H1 (cell line): ENCODE measurements at regions not wholly inside any gene's neighbourhood (a gene's known extent, or its start where the extent isn't known, plus 50 kb on each side); places are given as distances from the start of the nearest gene placed in this dataset.

Source experiments
- CTCF ChIA-PET: fragments of 300-600 bp; sonication (Branson Sonifier 250); formaldehyde crosslinking; loops from one replicate; lab custom pipeline; 2021; ENCODE audit not compliant: partially characterized antibody; lab: Charles Lee
- POLR2A ChIA-PET: fragments of 300-600 bp; sonication (Branson Sonifier 250); formaldehyde crosslinking; loops from one replicate; lab custom pipeline; 2021; ENCODE audit warnings: inconsistent platforms; ENCODE audit not compliant: partially characterized antibody; lab: Charles Lee
- DNase-seq, 2 experiments: peaks; one replicate each; pipeline versions ENCODE4 v3.0.0 to v3.0.0-alpha.2; 2010 to 2022; ENCODE audit warnings: low spot score in 2 of 2, low read depth in 1 of 2, mixed read lengths in 1 of 2
- FAIRE-seq: peaks from 2 replicates; lab custom pipeline; 2011; peaks lifted over from hg19 to GRCh38; lab: Jason Lieb, UNC
- H2AFZ ChIP-seq: 2 replicates; pipeline ENCODE4 v1.8.1; 2012; ENCODE audit warnings: low read length, inconsistent platforms
- H2AK5ac ChIP-seq: 2 replicates; pipeline ENCODE4 v1.6.1; 2013; ENCODE audit warnings: low read depth, low read length
- H2BK120ac ChIP-seq: replicated peaks from 2 replicates; pipeline ENCODE3; 2013; ENCODE audit warnings: low read depth, low read length, inconsistent platforms
- H2BK12ac ChIP-seq: 2 replicates; pipeline ENCODE4 v1.6.1; 2013; ENCODE audit warnings: low read depth, low read length
- H2BK15ac ChIP-seq: 2 replicates; pipeline ENCODE4 v1.6.1; 2013; ENCODE audit warnings: low read length
- H2BK20ac ChIP-seq: 2 replicates; pipeline ENCODE4 v1.6.1; 2013; ENCODE audit warnings: low read length
- H2BK5ac ChIP-seq: 2 replicates; pipeline ENCODE4 v1.6.1; 2013; ENCODE audit warnings: low read depth, low read length
- H3K14ac ChIP-seq: 2 replicates; pipeline ENCODE4 v1.6.1; 2013; ENCODE audit warnings: inconsistent platforms; ENCODE audit not compliant: insufficient read length
- H3K18ac ChIP-seq: 2 replicates; pipeline ENCODE4 v1.6.1; 2013; ENCODE audit warnings: low read length; ENCODE audit errors: extremely low read depth
- H3K23ac ChIP-seq: 2 replicates; pipeline ENCODE4 v1.6.1; 2013; ENCODE audit warnings: inconsistent platforms; ENCODE audit not compliant: insufficient read length
- H3K23me2 ChIP-seq: 2 replicates; pipeline ENCODE4 v1.6.1; 2013; ENCODE audit warnings: low read depth, low read length
- H3K27ac ChIP-seq: 2 replicates; pipeline ENCODE4 v1.6.1; 2011; ENCODE audit warnings: low read depth, low read length, inconsistent platforms
- H3K27me3 ChIP-seq, 4 experiments: replicated peaks in 1 of 4; 1 replicate in 1 of 4; 2 replicates in 3 of 4; pipeline versions ENCODE4 v1.6.1 to v1.8.1; 2011 to 2013; ENCODE audit warnings: low read length in 3 of 4, mild to moderate bottlenecking in 3 of 4, inconsistent platforms in 2 of 4, mixed read lengths in 2 of 4, moderate library complexity in 1 of 4; ENCODE audit not compliant: control insufficient read depth in 3 of 4, insufficient read depth in 3 of 4; ENCODE audit errors: extremely low read depth in 1 of 4
- H3K36me3 ChIP-seq, 4 experiments: 2 replicates each; pipeline versions ENCODE4 v1.6.1 to v1.8.1; 2011 to 2013; ENCODE audit warnings: mild to moderate bottlenecking in 4 of 4, low read length in 3 of 4, moderate library complexity in 2 of 4, control low read depth in 1 of 4, inconsistent platforms in 1 of 4; ENCODE audit not compliant: insufficient read depth in 4 of 4, control insufficient read depth in 2 of 4
- H3K4ac ChIP-seq: replicated peaks from 2 replicates; pipeline ENCODE3; 2013; ENCODE audit warnings: low read length, low read depth, mixed read lengths, inconsistent platforms; ENCODE audit not compliant: insufficient read length
- H3K4me1 ChIP-seq, 4 experiments: replicated peaks in 1 of 4; 1 replicate in 1 of 4; 2 replicates in 3 of 4; pipeline versions ENCODE4 v1.6.1 to v1.8.1; 2011 to 2013; ENCODE audit warnings: low read length in 3 of 4, inconsistent platforms in 2 of 4, mixed read lengths in 1 of 4; ENCODE audit not compliant: insufficient read depth in 4 of 4, control insufficient read depth in 3 of 4
- H3K4me2 ChIP-seq, 2 experiments: 2 replicates each; pipeline versions ENCODE4 v1.6.1 to v1.8.1; 2011 to 2013; ENCODE audit warnings: low read depth in 2 of 2, low read length in 2 of 2, control low read depth in 1 of 2, inconsistent platforms in 1 of 2, mild to moderate bottlenecking in 1 of 2; ENCODE audit not compliant: insufficient read depth in 1 of 2
- H3K4me3 ChIP-seq, 4 experiments: fragments of 200-600, 300-600 bp in 1 of 4; sonication (generic), shearing (Covaris generic), sonication (Bioruptor Twin) in 1 of 4; 2 replicates each; pipeline versions ENCODE4 v1.5.1 to v1.8.1; 2011 to 2016; ENCODE audit warnings: low read length in 4 of 4, low read depth in 3 of 4, control low read depth in 2 of 4, inconsistent platforms in 2 of 4, mild to moderate bottlenecking in 2 of 4, mixed read lengths in 1 of 4, moderate library complexity in 1 of 4; ENCODE audit not compliant: insufficient read depth in 2 of 4; ENCODE audit errors: extremely low read depth in 1 of 4
- H3K56ac ChIP-seq: replicated peaks from 2 replicates; pipeline ENCODE3; 2013; ENCODE audit warnings: low read depth, mild to moderate bottlenecking, mixed read lengths, low read length, inconsistent platforms; ENCODE audit not compliant: insufficient read length
- H3K79me1 ChIP-seq: 2 replicates; pipeline ENCODE4 v1.6.1; 2013; ENCODE audit warnings: low read depth, low read length, control low read depth
- H3K79me2 ChIP-seq, 2 experiments: 2 replicates each; pipeline versions ENCODE4 v1.6.1 to v1.8.1; 2012 to 2013; ENCODE audit warnings: low read length in 2 of 2, mild to moderate bottlenecking in 2 of 2, inconsistent platforms in 1 of 2; ENCODE audit not compliant: insufficient read depth in 2 of 2, control insufficient read depth in 1 of 2
- H3K9ac ChIP-seq, 4 experiments: replicated peaks in 1 of 4; 1 replicate in 1 of 4; 2 replicates in 3 of 4; pipeline versions ENCODE4 v1.6.1 to v1.8.1; 2011 to 2013; ENCODE audit warnings: low read depth in 3 of 4, low read length in 3 of 4, control low read depth in 2 of 4, mild to moderate bottlenecking in 2 of 4, moderate library complexity in 2 of 4, inconsistent platforms in 1 of 4; ENCODE audit errors: extremely low read depth in 1 of 4
- H3K9me3 ChIP-seq, 2 experiments: 2 replicates each; pipeline versions ENCODE4 v1.6.1 to v1.8.1; 2012 to 2013; ENCODE audit warnings: mild to moderate bottlenecking in 2 of 2, moderate library complexity in 2 of 2, control low read depth in 1 of 2, inconsistent platforms in 1 of 2, low read depth in 1 of 2, low read length in 1 of 2, mixed read lengths in 1 of 2; ENCODE audit not compliant: insufficient read depth in 2 of 2
- H4K20me1 ChIP-seq, 2 experiments: replicated peaks in 1 of 2; 2 replicates each; pipeline versions ENCODE3 to v1.8.1; 2011 to 2013; ENCODE audit warnings: inconsistent platforms in 2 of 2, low read length in 2 of 2, mild to moderate bottlenecking in 1 of 2; ENCODE audit not compliant: insufficient read depth in 2 of 2, control insufficient read depth in 1 of 2
- H4K5ac ChIP-seq: 2 replicates; pipeline ENCODE4 v1.6.1; 2013; ENCODE audit warnings: low read length, low read depth, mixed read lengths, inconsistent platforms; ENCODE audit not compliant: insufficient read length
- H4K8ac ChIP-seq: 2 replicates; pipeline ENCODE4 v1.8.0; 2013; ENCODE audit warnings: mild to moderate bottlenecking, moderate library complexity, low read length, inconsistent platforms; ENCODE audit not compliant: insufficient read depth; ENCODE audit errors: extremely low read depth
- H4K91ac ChIP-seq: replicated peaks from 2 replicates; pipeline ENCODE3; 2013; ENCODE audit warnings: low read length, mixed read lengths, inconsistent platforms; ENCODE audit not compliant: insufficient read length
- ASH2L ChIP-seq: fragments of 200-600, 300-600 bp; sonication (generic); IDR thresholded peaks from one replicate; pipeline ENCODE4 v1.7.1; 2017; ENCODE audit warnings: low read length
- CTBP2 ChIP-seq: IDR thresholded peaks from 2 replicates; pipeline ENCODE4 v1.7.0; 2011; ENCODE audit warnings: borderline replicate concordance, mild to moderate bottlenecking, moderate library complexity, mixed read lengths, low read length; ENCODE audit not compliant: insufficient read depth, insufficient read length
- EZH2 ChIP-seq: fragments of 200-600 bp; sonication (generic); IDR thresholded peaks from 2 replicates; pipeline ENCODE4 v1.7.1; 2012; ENCODE audit warnings: low read depth, mild to moderate bottlenecking, moderate library complexity, low read length, inconsistent platforms; ENCODE audit not compliant: severe bottlenecking
- FOSL1 ChIP-seq: IDR thresholded peaks from 2 replicates; pipeline ENCODE4 v1.6.1; 2011; ENCODE audit warnings: mild to moderate bottlenecking, low read depth, low read length, moderate library complexity; ENCODE audit not compliant: insufficient read depth
- JUND ChIP-seq: IDR thresholded peaks from 2 replicates; pipeline ENCODE4 v1.6.1; 2011; ENCODE audit warnings: mild to moderate bottlenecking, improper control_type of control experiment, low read length
- KDM4A ChIP-seq: IDR thresholded peaks from one replicate; pipeline ENCODE4 v1.7.1; 2012; ENCODE audit warnings: low read depth, mild to moderate bottlenecking, moderate library complexity, low read length, inconsistent platforms; ENCODE audit not compliant: severe bottlenecking
- NANOG ChIP-seq: IDR thresholded peaks from 2 replicates; pipeline ENCODE4 v1.6.1; 2011; ENCODE audit warnings: low read length, low read depth, mild to moderate bottlenecking, inconsistent platforms; ENCODE audit not compliant: insufficient read depth, poor library complexity, severe bottlenecking
- NRF1 ChIP-seq: IDR thresholded peaks from 2 replicates; pipeline ENCODE4 v1.6.1; 2011; ENCODE audit warnings: mild to moderate bottlenecking, low read depth, low read length, improper control_type of control experiment
- POLR2A ChIP-seq, 2 experiments: IDR thresholded peaks; 1 replicate in 1 of 2; 2 replicates in 1 of 2; pipeline ENCODE4 v1.6.1; 2011; ENCODE audit warnings: low read depth in 2 of 2, low read length in 2 of 2, mild to moderate bottlenecking in 2 of 2; ENCODE audit errors: control extremely low read depth in 1 of 2
- POU5F1 ChIP-seq: IDR thresholded peaks from 2 replicates; pipeline ENCODE4 v1.6.1; 2011; ENCODE audit warnings: low read depth, mild to moderate bottlenecking, low read length, moderate library complexity
- SIN3A ChIP-seq, 2 experiments: IDR thresholded peaks in 1 of 2; conservative IDR thresholded peaks in 1 of 2; 2 replicates each; pipeline ENCODE4 v1.6.1; 2011 to 2012; ENCODE audit warnings: low read length in 2 of 2, improper control_type of control experiment in 1 of 2, low read depth in 1 of 2, mild to moderate bottlenecking in 1 of 2
- WGBS, 2 experiments: shearing (Covaris generic) in 1 of 2; methylation state at CpG; one replicate each; pipeline versions ENCODE4 v1.1.6 to v1.1.7; 2013 to 2015; ENCODE audit warnings: low lambda C conversion rate in 2 of 2, mixed read lengths in 2 of 2, inconsistent platforms in 1 of 2, low coverage in 1 of 2, missing lambda C conversion rate in 1 of 2; ENCODE audit not compliant: insufficient replicate concordance in 2 of 2, insufficient coverage in 1 of 2, insufficient read length in 1 of 2; ENCODE audit errors: extremely low coverage in 1 of 2, missing lambda C conversion rate in 1 of 2; 5-methylcytosine and 5-hydroxymethylcytosine counted together
- TF ChIP-seq, protein P1 (sequence below): IDR thresholded peaks from 2 replicates; pipeline ENCODE4 v1.6.1; 2011; ENCODE audit warnings: low read depth, mild to moderate bottlenecking, low read length; ENCODE audit not compliant: insufficient read depth

DNA sequence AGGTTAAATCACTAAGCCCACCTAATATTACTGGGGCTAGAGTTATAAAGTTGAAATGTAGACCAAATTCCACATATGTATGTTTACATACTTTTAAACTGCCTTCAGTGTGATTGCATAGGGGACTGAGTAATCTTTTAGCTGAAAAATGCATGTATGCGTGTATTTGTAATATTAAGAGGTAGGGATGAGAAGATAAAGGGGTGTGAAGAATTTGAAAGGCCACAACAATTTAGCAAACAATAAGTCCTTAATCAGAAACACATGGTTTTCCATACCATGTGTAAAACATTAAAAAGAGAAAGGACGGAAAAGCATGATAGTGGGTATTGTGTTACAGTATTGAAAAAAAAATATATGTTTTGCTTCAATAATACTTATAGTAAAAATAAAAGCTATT, 919.9 kb upstream of the FLRT2 start:
- no peak overlapping the region for H2BK12ac ChIP-seq
- H3K79me1 ChIP-seq = no peaks in the 10 kb centered on the region
- CTCF ChIA-PET = no interaction called here
- DNase-seq = no peak
- H3K27me3 ChIP-seq = no peaks in the 10 kb centered on the region; a peak in 1 of 7 replicates
- H3K27ac ChIP-seq = no peak overlapping the region
- H4K91ac ChIP-seq = no peak overlapping the region
- POLR2A ChIA-PET = no interaction called here
- H3K18ac ChIP-seq = no peak overlapping the region
- H2BK5ac ChIP-seq = no peak overlapping the region
- no peak overlapping the region for H2BK120ac ChIP-seq
- no peaks in the 10 kb centered on the region for H3K79me2 ChIP-seq
- H3K36me3 ChIP-seq = no peaks in the 10 kb centered on the region
- H2BK20ac ChIP-seq = no peak overlapping the region
- H4K20me1 ChIP-seq = no peaks in the 10 kb centered on the region
- H3K23ac ChIP-seq = no peak overlapping the region
- H3K56ac ChIP-seq = no peak overlapping the region
- H4K5ac ChIP-seq = no peak overlapping the region
- H2AK5ac ChIP-seq = no peak overlapping the region
- no peak overlapping the region for H2BK15ac ChIP-seq
- no peak overlapping the region for H2AFZ ChIP-seq
- no peak overlapping the region for H3K9ac ChIP-seq
- no peaks in the 10 kb centered on the region; a peak in 1 of 7 replicates for H3K4me1 ChIP-seq
- H3K14ac ChIP-seq = no peak overlapping the region
- no peak overlapping the region for H3K4me3 ChIP-seq
- 84 to 100% methylated on average over 1 to 2 of the region's 2 CpGs for WGBS, 2 experiments
- no peaks in the 10 kb centered on the region for H3K23me2 ChIP-seq
- H3K4me2 ChIP-seq = no peak overlapping the region
- FAIRE-seq = no peak
- TF ChIP-seq POU5F1 (no peak), CTBP2 (no peak), JUND (no peak), EZH2 (no peak), NANOG (no peak), POLR2A (IDR thresholded peaks at IDR 0.05; ENCODE audit: control extremely low read depth in 1 of 2, low read depth in 2 of 2, low read length in 2 of 2) (no peak), FOSL1 (no peak), SIN3A (conservative IDR thresholded peaks at IDR 0.05 in 1 of 2, IDR thresholded peaks at IDR 0.05 in 1 of 2; ENCODE audit: low read depth in 1 of 2, low read length in 2 of 2) (no peak), NRF1 (no peak), KDM4A (no peak), ASH2L (no peak)
- TF ChIP-seq, protein P1, sequence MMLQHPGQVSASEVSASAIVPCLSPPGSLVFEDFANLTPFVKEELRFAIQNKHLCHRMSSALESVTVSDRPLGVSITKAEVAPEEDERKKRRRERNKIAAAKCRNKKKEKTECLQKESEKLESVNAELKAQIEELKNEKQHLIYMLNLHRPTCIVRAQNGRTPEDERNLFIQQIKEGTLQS = no peak
- H3K4ac ChIP-seq = no peak overlapping the region
- no peak overlapping the region for H4K8ac ChIP-seq
- H3K9me3 ChIP-seq = no peaks in the 10 kb centered on the region
